ENCODE measurements at regions not wholly inside any gene's neighbourhood (a gene's known extent, or its start where the extent isn't known, plus 50 kb on each side); places are given as distances from the start of the nearest gene placed in this dataset.

- Histone ChIP-seq H3K4me1 (no peaks in the 10 kb centered on the region), H3K9me3 (replicated peaks) (no peaks in the 10 kb centered on the region), H3K4me3 (no peak overlapping the region), H3K36me3 (no peaks in the 10 kb centered on the region), H3K27me3 (ENCODE audit: low read depth) (no peaks in the 10 kb centered on the region), H3K27ac (replicated peaks) (no peak overlapping the region)
- intact Hi-C loops (cut with micrococcal nuclease): no loop called here
- TF ChIP-seq CTCF (IDR thresholded peaks at IDR 0.05; ENCODE audit: borderline replicate concordance): no peak
- no peak for DNase-seq
These were observed 327.1 kb upstream of the NUDT12 start for GRCh38 chr5:103889500-103890209.

DNA sequence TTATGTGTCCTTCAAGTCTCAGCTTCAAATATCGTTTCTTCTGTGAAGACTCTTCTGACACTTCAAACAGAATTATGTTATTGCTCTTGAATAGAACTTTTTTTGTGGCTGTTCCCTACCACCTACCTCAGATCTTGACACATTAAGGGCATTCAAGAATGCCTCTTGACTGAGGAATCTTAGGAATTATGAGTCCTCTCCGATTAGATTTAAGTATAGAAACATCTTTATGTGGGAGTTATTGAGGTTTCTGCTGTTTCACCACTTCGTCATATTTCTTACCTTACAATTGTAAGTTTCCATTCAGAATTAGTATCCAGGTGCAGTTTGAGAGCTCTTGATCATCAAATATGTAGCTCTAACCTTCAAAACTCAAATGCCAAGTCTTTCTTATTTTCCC is 324.2 kb upstream of the NUDT12 start:
- Histone ChIP-seq H3K9me3 (replicated peaks) (no peaks in the 10 kb centered on the region), H3K4me3 (no peak overlapping the region), H3K27ac (replicated peaks) (no peak overlapping the region), H3K4me1 (no peaks in the 10 kb centered on the region), H3K27me3 (ENCODE audit: low read depth) (no peaks in the 10 kb centered on the region), H3K36me3 (no peaks in the 10 kb centered on the region)
- DNase-seq: no peak
- TF ChIP-seq CTCF (IDR thresholded peaks at IDR 0.05; ENCODE audit: borderline replicate concordance): no peak
- intact Hi-C loops (cut with micrococcal nuclease): no loop called here

- Histone ChIP-seq H3K4me1 (no peaks in the 10 kb centered on the region), H3K27me3 (ENCODE audit: low read depth) (no peaks in the 10 kb centered on the region), H3K4me3 (no peak overlapping the region), H3K9me3 (replicated peaks) (no peaks in the 10 kb centered on the region), H3K27ac (replicated peaks) (no peak overlapping the region), H3K36me3 (no peaks in the 10 kb centered on the region)
- TF ChIP-seq CTCF (IDR thresholded peaks at IDR 0.05; ENCODE audit: borderline replicate concordance): no peak
- DNase-seq: no peak
- intact Hi-C loops (cut with micrococcal nuclease): no loop called here
These were observed 320.6 kb upstream of the NUDT12 start for GRCh38 chr5:103883143-103883542.

- H3K27ac ChIP-seq (replicated peaks): no peak overlapping the region
- H3K36me3 ChIP-seq: no peaks in the 10 kb centered on the region
- no peaks in the 10 kb centered on the region for H3K4me1 ChIP-seq
- no peak overlapping the region for H3K4me3 ChIP-seq
- intact Hi-C loops (cut with micrococcal nuclease): no loop called here
- H3K27me3 ChIP-seq (ENCODE audit: low read depth): no peaks in the 10 kb centered on the region
- DNase-seq: no peak
- H3K9me3 ChIP-seq (replicated peaks): no peaks in the 10 kb centered on the region
- no peak for TF ChIP-seq CTCF (IDR thresholded peaks at IDR 0.05; ENCODE audit: borderline replicate concordance)
These were observed 319.0 kb upstream of the NUDT12 start for GRCh38 chr5:103881560-103881959.

GRCh38 chr5:103867857-103868598 is 305.4 kb upstream of the NUDT12 start:
- intact Hi-C loops (cut with micrococcal nuclease): no loop called here
- H3K27ac ChIP-seq (replicated peaks): no peak overlapping the region
- no peaks in the 10 kb centered on the region for H3K27me3 ChIP-seq (ENCODE audit: low read depth)
- no peaks in the 10 kb centered on the region for H3K9me3 ChIP-seq (replicated peaks)
- H3K36me3 ChIP-seq: no peaks in the 10 kb centered on the region
- no peak for TF ChIP-seq CTCF (IDR thresholded peaks at IDR 0.05; ENCODE audit: borderline replicate concordance)
- no peaks in the 10 kb centered on the region for H3K4me1 ChIP-seq
- H3K4me3 ChIP-seq: no peak overlapping the region
- DNase-seq: no peak

Measured in left ventricle myocardium inferior (tissue), 1 donor.